ENCODE measurements at regions not wholly inside any gene's neighbourhood (a gene's known extent, or its start where the extent isn't known, plus 50 kb on each side); places are given as distances from the start of the nearest gene placed in this dataset.

GRCh38 chr3:168333410-168333935 is 237.7 kb upstream of the GOLIM4 start:
- no peak for TF ChIP-seq CTCF (conservative IDR thresholded peaks at IDR 0.05)
- H3K4me3 Mint-ChIP-seq, result no peak overlapping the region
- H3K9me3 Mint-ChIP-seq, result peaks cover 4% of the 10 kb centered on the region
- H3K27me3 Mint-ChIP-seq, result peaks cover 2% of the 10 kb centered on the region
- H3K36me3 Mint-ChIP-seq, result peaks cover 5% of the 10 kb centered on the region
- H3K4me1 Mint-ChIP-seq (ENCODE audit: unreplicated experiment), result peaks cover 10% of the 10 kb centered on the region
- no peak for DNase-seq (ENCODE audit: extremely low spot score, unreplicated experiment)
- no peak overlapping the region for H3K27ac Mint-ChIP-seq

GRCh38 chr3:168331756-168332155 is 236.0 kb upstream of the GOLIM4 start:
- H3K36me3 Mint-ChIP-seq, result peaks cover 5% of the 10 kb centered on the region
- H3K9me3 Mint-ChIP-seq, result peaks cover 4% of the 10 kb centered on the region
- no peak overlapping the region for H3K27ac Mint-ChIP-seq
- no peak overlapping the region for H3K4me3 Mint-ChIP-seq
- no peak for TF ChIP-seq CTCF (conservative IDR thresholded peaks at IDR 0.05)
- H3K27me3 Mint-ChIP-seq, result no peaks in the 10 kb centered on the region
- peaks cover 10% of the 10 kb centered on the region for H3K4me1 Mint-ChIP-seq (ENCODE audit: unreplicated experiment)
- no peak for DNase-seq (ENCODE audit: extremely low spot score, unreplicated experiment)

GRCh38 chr3:168330983-168331382 is 235.3 kb upstream of the GOLIM4 start:
- TF ChIP-seq CTCF (conservative IDR thresholded peaks at IDR 0.05), result no peak
- H3K27me3 Mint-ChIP-seq, result no peaks in the 10 kb centered on the region
- H3K9me3 Mint-ChIP-seq, result no peaks in the 10 kb centered on the region
- peaks cover 1% of the 10 kb centered on the region for H3K36me3 Mint-ChIP-seq
- peaks cover 13% of the 10 kb centered on the region for H3K4me1 Mint-ChIP-seq (ENCODE audit: unreplicated experiment)
- no peak for DNase-seq (ENCODE audit: extremely low spot score, unreplicated experiment)
- no peak overlapping the region for H3K4me3 Mint-ChIP-seq
- no peak overlapping the region for H3K27ac Mint-ChIP-seq

- no peaks in the 10 kb centered on the region for H3K36me3 Mint-ChIP-seq
- H3K27me3 Mint-ChIP-seq, result no peaks in the 10 kb centered on the region
- no peaks in the 10 kb centered on the region for H3K9me3 Mint-ChIP-seq
These were observed 232.1 kb upstream of the GOLIM4 start for GRCh38 chr3:168327856-168328255.

GRCh38 chr3:168325684-168326083 is 230.0 kb upstream of the GOLIM4 start:
- DNase-seq (ENCODE audit: extremely low spot score, unreplicated experiment), result no peak
- H3K27ac Mint-ChIP-seq, result no peak overlapping the region
- H3K36me3 Mint-ChIP-seq, result no peaks in the 10 kb centered on the region
- peaks cover 3% of the 10 kb centered on the region for H3K4me1 Mint-ChIP-seq (ENCODE audit: unreplicated experiment)
- H3K9me3 Mint-ChIP-seq, result no peaks in the 10 kb centered on the region
- no peaks in the 10 kb centered on the region for H3K27me3 Mint-ChIP-seq
- no peak overlapping the region for H3K4me3 Mint-ChIP-seq
- no peak for TF ChIP-seq CTCF (conservative IDR thresholded peaks at IDR 0.05)

More at GRCh38 chr3:168327856-168328255, 232.1 kb upstream of the GOLIM4 start:
- no peak for DNase-seq (ENCODE audit: extremely low spot score, unreplicated experiment)
- H3K4me3 Mint-ChIP-seq, result no peak overlapping the region
- H3K4me1 Mint-ChIP-seq (ENCODE audit: unreplicated experiment), result peaks cover 6% of the 10 kb centered on the region
- no peak overlapping the region for H3K27ac Mint-ChIP-seq
- TF ChIP-seq CTCF (conservative IDR thresholded peaks at IDR 0.05), result no peak

- Mint-ChIP-seq H3K27me3 (no peaks in the 10 kb centered on the region), H3K27ac (no peak overlapping the region), H3K36me3 (peaks cover 4% of the 10 kb centered on the region), H3K4me1 (ENCODE audit: unreplicated experiment) (peaks cover 3% of the 10 kb centered on the region), H3K4me3 (no peak overlapping the region), H3K9me3 (no peaks in the 10 kb centered on the region)
- DNase-seq (ENCODE audit: extremely low spot score, unreplicated experiment), result no peak
- no peak for TF ChIP-seq CTCF (conservative IDR thresholded peaks at IDR 0.05)
These were observed 227.2 kb upstream of the GOLIM4 start for GRCh38 chr3:168322941-168323340.
